ENCODE measurements at regions not wholly inside any gene's neighbourhood (a gene's known extent, or its start where the extent isn't known, plus 50 kb on each side); places are given as distances from the start of the nearest gene placed in this dataset.

DNA sequence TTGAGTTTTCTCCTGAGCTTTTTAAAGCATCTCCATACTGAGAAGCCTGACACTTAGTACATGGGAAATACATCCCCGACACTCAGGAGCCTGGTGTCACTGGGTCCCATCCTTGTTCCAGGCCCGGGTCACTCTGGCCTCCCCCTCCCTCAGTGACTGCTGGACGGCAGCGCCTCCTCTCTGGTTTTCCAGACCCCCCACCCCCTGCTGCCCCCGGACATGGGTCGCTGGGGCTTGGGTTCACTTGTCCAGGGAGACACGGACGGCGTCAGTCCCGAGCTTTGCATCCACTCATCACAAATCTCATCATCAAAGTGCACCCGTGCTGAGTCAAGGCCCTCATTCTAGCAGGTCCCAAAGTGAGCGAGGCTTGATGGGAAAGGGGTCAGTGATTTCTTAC lies 243.0 kb downstream of the IRX2 start:
- Histone ChIP-seq H3K9ac (ENCODE audit: low read length) (no peak overlapping the region), H3K4me3 (replicated peaks in 1 of 2; ENCODE audit: low read depth in 1 of 2, low read length in 2 of 2) (no peak overlapping the region), H3K9me3 (ENCODE audit: control insufficient read depth in 1 of 2, insufficient read depth in 1 of 2, low read depth in 1 of 2, low read length in 2 of 2) (peaks cover 9 to 25% of the 10 kb centered on the region in 2 experiments; a peak in 2 of 4 replicates), H4K20me1 (ENCODE audit: insufficient read depth) (no peaks in the 10 kb centered on the region), H2AFZ (ENCODE audit: low read depth, low read length, poor library complexity, severe bottlenecking) (no peak overlapping the region), H3K4me1 (ENCODE audit: control insufficient read depth in 1 of 2, insufficient read depth in 2 of 2, low read length in 2 of 2) (no peaks in the 10 kb centered on the region), H3K4me2 (ENCODE audit: low read length) (no peak overlapping the region), H3K27ac (ENCODE audit: low read depth, low read length) (no peak overlapping the region), H3K79me2 (ENCODE audit: insufficient read depth, low read length) (no peaks in the 10 kb centered on the region), H3K9me2 (ENCODE audit: insufficient read depth) (no peaks in the 10 kb centered on the region), H3K27me3 (ENCODE audit: insufficient read depth, low read length) (no peaks in the 10 kb centered on the region), H3K36me3 (ENCODE audit: control insufficient read depth in 1 of 2, insufficient read depth in 2 of 2, low read length in 2 of 2) (no peaks in the 10 kb centered on the region)
- no peak for TF ChIP-seq SIN3A (IDR thresholded peaks at IDR 0.05; ENCODE audit: low read depth)
- BruUV-seq (replicated peaks): no TSS peak
- POLR2A ChIA-PET: no interaction called here
- CTCF ChIA-PET: no interaction called here
- RAD21 ChIA-PET (ENCODE audit: low non-redundant PET in 1 of 2, low total read pairs in 2 of 2, uncharacterized antibody in 2 of 2, unreplicated experiment in 2 of 2): no interaction called here
- ATAC-seq: no peak
- no peak for DNase-seq (ENCODE audit: low read depth, low spot score)
- intact Hi-C loops (cut with micrococcal nuclease): no loop called here

DNA sequence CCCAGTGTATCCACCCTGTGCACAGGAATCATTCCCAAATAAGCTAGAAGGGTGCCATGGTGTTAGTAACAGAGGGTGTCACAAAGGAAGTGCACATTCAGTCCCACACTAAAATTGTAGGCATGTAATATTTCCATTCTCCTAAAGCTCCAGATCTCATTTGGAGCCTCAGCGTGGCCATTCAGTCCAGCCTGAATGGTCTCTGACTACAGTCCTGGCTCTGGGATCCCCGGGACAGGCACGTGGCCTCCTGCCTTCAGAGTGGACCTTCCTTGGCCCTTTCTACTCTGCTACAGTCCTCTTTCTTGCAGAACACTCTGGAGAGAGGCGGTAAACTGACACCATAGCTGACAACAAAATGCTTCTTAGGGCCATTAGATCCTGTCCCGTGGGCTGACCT lies 243.9 kb downstream of the IRX2 start:
- ChIA-PET CTCF (no interaction called here), POLR2A (no interaction called here), RAD21 (ENCODE audit: low non-redundant PET in 1 of 2, low total read pairs in 2 of 2, uncharacterized antibody in 2 of 2, unreplicated experiment in 2 of 2) (no interaction called here)
- H3K4me3 ChIP-seq (replicated peaks in 1 of 2; ENCODE audit: low read depth in 1 of 2, low read length in 2 of 2): no peak overlapping the region
- no peaks in the 10 kb centered on the region for H3K9me2 ChIP-seq (ENCODE audit: insufficient read depth)
- no peak overlapping the region for H3K9ac ChIP-seq (ENCODE audit: low read length)
- H2AFZ ChIP-seq (ENCODE audit: low read depth, low read length, poor library complexity, severe bottlenecking): no peak overlapping the region
- no peaks in the 10 kb centered on the region for H3K79me2 ChIP-seq (ENCODE audit: insufficient read depth, low read length)
- no peaks in the 10 kb centered on the region for H4K20me1 ChIP-seq (ENCODE audit: insufficient read depth)
- ATAC-seq (no peak), DNase-seq (ENCODE audit: low read depth, low spot score) (no peak)
- intact Hi-C loops (cut with micrococcal nuclease): no loop called here
- peaks cover 9 to 29% of the 10 kb centered on the region in 2 experiments; a peak in 2 of 4 replicates for H3K9me3 ChIP-seq (ENCODE audit: control insufficient read depth in 1 of 2, insufficient read depth in 1 of 2, low read depth in 1 of 2, low read length in 2 of 2)
- H3K4me1 ChIP-seq (ENCODE audit: control insufficient read depth in 1 of 2, insufficient read depth in 2 of 2, low read length in 2 of 2): no peaks in the 10 kb centered on the region
- no peak overlapping the region for H3K27ac ChIP-seq (ENCODE audit: low read depth, low read length)
- no peaks in the 10 kb centered on the region for H3K27me3 ChIP-seq (ENCODE audit: insufficient read depth, low read length)
- no peaks in the 10 kb centered on the region for H3K36me3 ChIP-seq (ENCODE audit: control insufficient read depth in 1 of 2, insufficient read depth in 2 of 2, low read length in 2 of 2)
- no peak overlapping the region for H3K4me2 ChIP-seq (ENCODE audit: low read length)
- TF ChIP-seq, protein P1, sequence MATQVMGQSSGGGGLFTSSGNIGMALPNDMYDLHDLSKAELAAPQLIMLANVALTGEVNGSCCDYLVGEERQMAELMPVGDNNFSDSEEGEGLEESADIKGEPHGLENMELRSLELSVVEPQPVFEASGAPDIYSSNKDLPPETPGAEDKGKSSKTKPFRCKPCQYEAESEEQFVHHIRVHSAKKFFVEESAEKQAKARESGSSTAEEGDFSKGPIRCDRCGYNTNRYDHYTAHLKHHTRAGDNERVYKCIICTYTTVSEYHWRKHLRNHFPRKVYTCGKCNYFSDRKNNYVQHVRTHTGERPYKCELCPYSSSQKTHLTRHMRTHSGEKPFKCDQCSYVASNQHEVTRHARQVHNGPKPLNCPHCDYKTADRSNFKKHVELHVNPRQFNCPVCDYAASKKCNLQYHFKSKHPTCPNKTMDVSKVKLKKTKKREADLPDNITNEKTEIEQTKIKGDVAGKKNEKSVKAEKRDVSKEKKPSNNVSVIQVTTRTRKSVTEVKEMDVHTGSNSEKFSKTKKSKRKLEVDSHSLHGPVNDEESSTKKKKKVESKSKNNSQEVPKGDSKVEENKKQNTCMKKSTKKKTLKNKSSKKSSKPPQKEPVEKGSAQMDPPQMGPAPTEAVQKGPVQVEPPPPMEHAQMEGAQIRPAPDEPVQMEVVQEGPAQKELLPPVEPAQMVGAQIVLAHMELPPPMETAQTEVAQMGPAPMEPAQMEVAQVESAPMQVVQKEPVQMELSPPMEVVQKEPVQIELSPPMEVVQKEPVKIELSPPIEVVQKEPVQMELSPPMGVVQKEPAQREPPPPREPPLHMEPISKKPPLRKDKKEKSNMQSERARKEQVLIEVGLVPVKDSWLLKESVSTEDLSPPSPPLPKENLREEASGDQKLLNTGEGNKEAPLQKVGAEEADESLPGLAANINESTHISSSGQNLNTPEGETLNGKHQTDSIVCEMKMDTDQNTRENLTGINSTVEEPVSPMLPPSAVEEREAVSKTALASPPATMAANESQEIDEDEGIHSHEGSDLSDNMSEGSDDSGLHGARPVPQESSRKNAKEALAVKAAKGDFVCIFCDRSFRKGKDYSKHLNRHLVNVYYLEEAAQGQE (IDR thresholded peaks at IDR 0.05; ENCODE audit: low read depth): no peak
- BruUV-seq (replicated peaks): no TSS peak

Data from HCT116 (cell line).